Gastroesophageal sphincter (tissue), 3 donors: ENCODE measurements at regions not wholly inside any gene's neighbourhood (a gene's known extent, or its start where the extent isn't known, plus 50 kb on each side); places are given as distances from the start of the nearest gene placed in this dataset.

ENCODE experiments used
- POLR2A ChIP-seq, 2 donors: fragments of 450-650 bp; IDR thresholded peaks; one replicate each; pipeline ENCODE4 v1.6.1; 2017; ENCODE audit warnings: antibody characterized with exemption in 2 of 2, mild to moderate bottlenecking in 2 of 2, moderate library complexity in 1 of 2
- TF ChIP-seq, protein P1 (sequence below), 4 experiments: fragments of 200-600 bp in 2 of 4; fragments of 450-650 bp in 2 of 4; sonication (generic) in 1 of 4; IDR thresholded peaks; one replicate each; pipeline ENCODE4 v1.5.1; 2017 to 2019; ENCODE audit warnings: antibody characterized with exemption in 4 of 4, mild to moderate bottlenecking in 2 of 4, moderate library complexity in 2 of 4

DNA sequence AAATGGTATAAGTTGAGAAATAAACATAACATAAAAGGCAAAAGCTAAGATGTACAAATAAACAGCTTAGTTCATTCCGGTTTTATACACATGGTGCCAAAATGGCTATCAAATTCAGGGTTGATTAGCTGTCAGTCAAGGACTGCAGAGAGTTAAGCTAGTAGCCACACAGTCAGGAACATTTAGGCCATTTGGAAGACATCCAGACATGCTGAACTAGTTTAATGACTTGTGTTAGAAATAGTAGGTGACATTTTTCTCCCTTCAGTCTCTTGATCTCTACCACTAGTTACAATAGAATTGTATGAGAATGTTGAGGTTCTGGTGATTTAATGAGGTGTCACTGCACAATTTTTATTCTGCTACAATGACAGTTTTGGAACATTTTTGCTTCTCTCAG is 394.4 kb upstream of the SPHKAP start:
- TF ChIP-seq, protein P1, sequence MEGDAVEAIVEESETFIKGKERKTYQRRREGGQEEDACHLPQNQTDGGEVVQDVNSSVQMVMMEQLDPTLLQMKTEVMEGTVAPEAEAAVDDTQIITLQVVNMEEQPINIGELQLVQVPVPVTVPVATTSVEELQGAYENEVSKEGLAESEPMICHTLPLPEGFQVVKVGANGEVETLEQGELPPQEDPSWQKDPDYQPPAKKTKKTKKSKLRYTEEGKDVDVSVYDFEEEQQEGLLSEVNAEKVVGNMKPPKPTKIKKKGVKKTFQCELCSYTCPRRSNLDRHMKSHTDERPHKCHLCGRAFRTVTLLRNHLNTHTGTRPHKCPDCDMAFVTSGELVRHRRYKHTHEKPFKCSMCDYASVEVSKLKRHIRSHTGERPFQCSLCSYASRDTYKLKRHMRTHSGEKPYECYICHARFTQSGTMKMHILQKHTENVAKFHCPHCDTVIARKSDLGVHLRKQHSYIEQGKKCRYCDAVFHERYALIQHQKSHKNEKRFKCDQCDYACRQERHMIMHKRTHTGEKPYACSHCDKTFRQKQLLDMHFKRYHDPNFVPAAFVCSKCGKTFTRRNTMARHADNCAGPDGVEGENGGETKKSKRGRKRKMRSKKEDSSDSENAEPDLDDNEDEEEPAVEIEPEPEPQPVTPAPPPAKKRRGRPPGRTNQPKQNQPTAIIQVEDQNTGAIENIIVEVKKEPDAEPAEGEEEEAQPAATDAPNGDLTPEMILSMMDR (IDR thresholded peaks at IDR 0.05), result no peak
- TF ChIP-seq POLR2A (IDR thresholded peaks at IDR 0.05), result no peak
